B cell (primary cell): ENCODE measurements at regions not wholly inside any gene's neighbourhood (a gene's known extent, or its start where the extent isn't known, plus 50 kb on each side); places are given as distances from the start of the nearest gene placed in this dataset.

Experiments used
- EZH2 ChIP-seq: IDR thresholded peaks from 2 replicates; pipeline ENCODE4 v1.6.1; 2012; ENCODE audit warnings: borderline replicate concordance, low read depth, mild to moderate bottlenecking, moderate library complexity, low read length; ENCODE audit not compliant: insufficient read depth, poor library complexity, severe bottlenecking
- TF ChIP-seq, protein P1 (sequence below): fragments of 200-600 bp; IDR thresholded peaks from one replicate; pipeline ENCODE4 v1.8.0; 2022; ENCODE audit warnings: antibody characterized with exemption, mild to moderate bottlenecking

DNA sequence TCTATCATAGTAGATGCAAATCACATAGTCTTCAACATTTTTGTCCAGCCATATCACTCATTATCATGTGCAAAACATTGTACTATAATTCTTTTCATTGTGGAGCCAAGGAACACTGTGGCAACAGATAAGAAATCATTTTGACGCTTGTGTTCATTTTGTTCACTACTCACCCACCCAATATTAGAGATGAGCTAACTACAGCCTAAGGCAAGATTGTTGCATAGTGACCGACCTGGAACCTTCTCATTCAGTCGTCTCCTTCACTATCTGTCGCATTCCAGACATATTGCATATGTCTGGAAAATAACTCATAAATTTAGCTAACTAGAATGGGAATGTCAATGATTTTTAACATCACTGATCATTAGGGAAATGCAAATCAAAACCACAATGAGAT, 270.3 kb downstream of the CGGBP1 start:
- TF ChIP-seq, protein P1, sequence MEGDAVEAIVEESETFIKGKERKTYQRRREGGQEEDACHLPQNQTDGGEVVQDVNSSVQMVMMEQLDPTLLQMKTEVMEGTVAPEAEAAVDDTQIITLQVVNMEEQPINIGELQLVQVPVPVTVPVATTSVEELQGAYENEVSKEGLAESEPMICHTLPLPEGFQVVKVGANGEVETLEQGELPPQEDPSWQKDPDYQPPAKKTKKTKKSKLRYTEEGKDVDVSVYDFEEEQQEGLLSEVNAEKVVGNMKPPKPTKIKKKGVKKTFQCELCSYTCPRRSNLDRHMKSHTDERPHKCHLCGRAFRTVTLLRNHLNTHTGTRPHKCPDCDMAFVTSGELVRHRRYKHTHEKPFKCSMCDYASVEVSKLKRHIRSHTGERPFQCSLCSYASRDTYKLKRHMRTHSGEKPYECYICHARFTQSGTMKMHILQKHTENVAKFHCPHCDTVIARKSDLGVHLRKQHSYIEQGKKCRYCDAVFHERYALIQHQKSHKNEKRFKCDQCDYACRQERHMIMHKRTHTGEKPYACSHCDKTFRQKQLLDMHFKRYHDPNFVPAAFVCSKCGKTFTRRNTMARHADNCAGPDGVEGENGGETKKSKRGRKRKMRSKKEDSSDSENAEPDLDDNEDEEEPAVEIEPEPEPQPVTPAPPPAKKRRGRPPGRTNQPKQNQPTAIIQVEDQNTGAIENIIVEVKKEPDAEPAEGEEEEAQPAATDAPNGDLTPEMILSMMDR: no peak
- TF ChIP-seq EZH2: no peak
